ENCODE measurements at regions not wholly inside any gene's neighbourhood (a gene's known extent, or its start where the extent isn't known, plus 50 kb on each side); places are given as distances from the start of the nearest gene placed in this dataset.
"Not testable (repeated sequence)": the region's sequence is repeated elsewhere in the genome, so short reads cannot be mapped to it uniquely, and the experiment has no call there.

DNA sequence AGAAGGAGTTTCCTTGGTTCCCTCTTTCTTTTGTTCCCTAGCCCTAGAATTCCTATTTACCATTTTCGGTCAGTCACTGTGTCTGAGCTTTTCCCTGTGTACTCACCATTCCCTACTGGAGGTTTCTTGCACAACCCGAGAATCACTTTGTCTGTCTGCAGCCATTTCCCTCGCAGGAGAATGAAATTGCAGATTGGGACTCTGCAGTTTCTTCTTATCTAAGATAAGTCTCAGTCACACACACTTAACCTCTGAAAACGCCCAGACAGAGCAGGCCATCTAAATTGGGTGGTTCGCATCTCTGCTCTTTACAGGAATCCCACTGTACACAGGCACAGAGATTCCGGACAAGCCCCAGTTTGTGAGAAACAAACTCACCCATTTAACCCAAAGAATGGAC lies 58.6 kb upstream of the CNTNAP2 start:
- DNase-seq = no peak

DNA sequence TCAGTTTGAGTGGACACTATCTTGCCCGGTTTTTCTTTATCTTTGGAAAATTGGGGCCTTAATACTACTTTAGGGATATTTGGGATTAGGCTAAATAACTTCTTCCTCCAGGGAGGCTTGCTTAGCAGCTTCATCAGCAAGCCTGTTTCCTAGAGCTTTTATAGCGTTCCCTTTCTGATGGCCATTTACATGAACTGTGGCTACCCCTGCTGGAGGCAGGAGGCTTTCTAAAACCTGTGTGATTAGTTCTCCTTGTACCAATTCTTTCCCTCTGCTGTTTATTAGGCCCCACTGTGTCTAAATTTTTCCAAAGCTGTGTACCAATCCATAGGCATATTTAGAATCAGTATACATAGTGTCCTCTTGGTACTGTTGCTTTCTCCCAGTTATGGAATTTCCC lies 61.7 kb upstream of the CNTNAP2 start:
- DNase-seq = no peak

DNA sequence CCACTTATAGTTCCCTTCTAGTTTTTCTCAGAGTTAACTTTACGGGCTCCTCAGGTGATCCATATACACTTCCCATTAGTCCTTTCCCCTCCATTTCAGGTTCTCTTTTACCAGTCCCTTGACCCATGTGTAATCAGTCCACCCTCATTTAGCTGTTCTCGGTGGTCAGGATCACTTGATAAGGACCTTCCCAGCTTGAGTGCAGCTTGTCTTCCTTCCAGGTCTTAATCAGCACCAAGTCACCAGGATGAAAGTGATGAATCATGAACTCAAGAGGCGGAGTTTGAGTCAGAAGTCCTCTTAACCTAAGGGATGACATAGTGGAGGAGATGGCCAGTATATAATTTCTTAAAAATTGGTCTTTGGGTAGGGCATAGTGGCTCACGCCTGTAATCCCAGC lies 63.1 kb upstream of the CNTNAP2 start:
- no peak for DNase-seq

DNA sequence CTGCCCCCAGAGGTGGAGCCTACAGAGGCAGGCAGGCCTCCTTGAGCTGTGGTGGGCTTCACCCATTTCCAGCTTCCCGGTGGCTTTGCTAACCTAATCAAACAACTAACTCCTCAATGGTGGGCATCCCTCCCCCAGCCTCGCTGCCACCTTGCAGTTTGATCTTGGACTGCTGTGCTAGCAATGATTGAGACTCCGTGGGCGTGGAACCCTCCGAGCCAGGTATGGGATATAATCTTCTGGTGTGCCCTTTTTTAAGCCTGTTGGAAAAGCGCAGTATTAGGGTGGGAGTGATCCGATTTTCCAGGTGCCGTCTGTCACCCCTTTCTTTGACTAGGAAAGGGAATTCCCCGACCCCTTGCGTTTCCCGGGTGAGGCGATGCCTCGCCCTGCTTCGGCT lies 73.3 kb upstream of the CNTNAP2 start:
- DNase-seq = not testable (repeated sequence)

DNA sequence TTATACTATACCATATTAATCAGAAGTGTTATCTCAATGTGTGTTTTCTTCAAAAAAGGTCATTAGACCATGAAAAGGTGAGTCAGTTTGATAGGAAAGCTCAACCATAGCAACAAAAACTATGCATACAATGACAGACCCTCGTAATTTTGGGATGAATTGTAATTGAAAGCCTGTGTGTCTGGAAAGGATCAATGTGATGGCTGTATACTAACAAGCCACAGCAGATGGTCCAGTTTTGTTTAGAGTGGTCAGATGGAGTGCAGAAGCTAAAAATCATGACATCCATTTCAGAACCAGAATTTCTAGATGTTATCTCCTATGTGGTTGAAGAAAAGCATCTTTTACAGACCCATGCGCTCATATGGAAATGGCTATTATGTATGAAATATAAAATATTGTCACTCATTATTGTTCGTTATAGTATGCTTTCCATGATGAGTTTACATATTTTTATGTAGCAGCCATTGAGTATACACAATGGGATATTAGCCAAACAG lies 88.3 kb upstream of the CNTNAP2 start:
- DNase-seq = no peak

DNA sequence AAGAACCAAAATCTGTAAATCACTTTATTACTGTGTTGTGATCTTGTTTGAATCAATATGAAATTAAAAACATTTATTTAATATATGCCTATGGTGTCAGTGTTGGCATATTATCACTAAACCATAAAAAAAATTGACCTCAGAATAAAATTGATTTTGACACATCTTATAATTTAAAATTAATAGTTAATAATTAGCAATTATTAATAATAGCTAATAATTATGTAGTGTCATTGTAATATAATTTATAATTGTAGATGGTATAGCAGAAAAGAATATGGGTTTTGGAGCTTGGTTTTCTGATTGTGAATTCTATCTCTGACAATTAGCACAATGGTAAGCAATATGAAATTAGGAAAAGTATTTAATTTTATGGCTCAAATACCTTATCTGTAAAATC lies 89.4 kb upstream of the CNTNAP2 start:
- no peak for DNase-seq

DNA sequence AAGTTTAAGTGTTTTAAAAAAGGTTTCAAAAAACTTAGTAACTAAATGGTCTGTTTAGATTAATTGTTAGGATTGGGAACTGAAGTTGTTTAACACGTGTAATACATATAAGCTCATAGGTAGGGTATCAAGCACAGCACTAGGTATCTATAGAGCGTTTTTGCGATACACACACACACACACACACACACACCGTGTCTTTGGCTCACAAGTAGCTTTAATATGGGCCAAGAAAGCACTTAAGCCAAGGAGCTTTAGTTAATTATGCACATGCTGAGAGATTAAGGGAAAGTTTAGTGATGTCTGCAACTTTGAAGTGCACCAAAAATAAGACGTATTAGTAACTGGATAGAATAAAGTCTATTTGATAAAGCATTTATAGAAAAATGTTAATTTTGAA lies 93.8 kb upstream of the CNTNAP2 start:
- no peak for DNase-seq

DNA sequence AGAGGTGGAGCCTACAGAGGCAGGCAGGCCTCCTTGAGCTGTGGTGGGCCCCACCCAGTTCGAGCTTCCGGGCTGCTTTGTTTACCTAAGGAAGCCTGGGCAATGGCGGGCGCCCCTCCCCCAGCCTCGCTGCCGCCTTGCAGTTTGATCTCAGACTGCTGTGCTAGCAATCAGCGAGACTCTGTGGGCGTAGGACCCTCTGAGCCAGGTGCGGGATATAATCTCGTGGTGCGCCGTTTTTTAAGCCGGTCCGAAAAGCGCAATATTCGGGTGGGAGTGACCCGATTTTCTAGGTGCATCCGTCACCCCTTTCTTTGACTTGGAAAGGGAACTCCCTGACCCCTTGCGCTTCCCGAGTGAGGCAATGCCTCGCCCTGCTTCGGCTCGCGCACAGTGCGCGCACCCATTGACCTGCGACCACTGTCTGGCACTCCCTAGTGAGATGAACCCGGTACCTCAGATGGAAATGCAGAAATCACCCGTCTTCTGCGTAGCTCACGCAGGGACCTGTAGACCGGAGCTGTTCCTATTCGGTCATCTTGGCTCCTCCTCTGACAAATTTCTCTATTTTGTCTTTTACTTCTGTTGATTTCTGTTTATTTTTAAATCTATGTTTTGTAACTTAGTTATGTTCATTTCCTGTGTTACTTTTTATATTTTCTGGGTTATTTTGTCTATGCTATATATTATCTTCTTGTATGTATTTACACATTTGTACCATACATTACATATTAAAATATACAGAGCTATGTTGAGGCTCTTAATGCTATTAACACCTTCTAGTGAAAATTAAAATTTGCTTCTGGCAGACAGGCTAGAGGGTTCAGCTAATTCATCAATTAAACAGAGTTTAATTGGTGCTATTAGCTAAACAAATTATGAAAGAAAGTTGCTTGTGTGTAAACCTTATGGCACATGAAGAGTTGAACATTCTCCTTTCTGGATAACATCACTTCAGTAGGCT lies 97.3 kb upstream of the CNTNAP2 start:
- DNase-seq = not testable (repeated sequence)

DNA sequence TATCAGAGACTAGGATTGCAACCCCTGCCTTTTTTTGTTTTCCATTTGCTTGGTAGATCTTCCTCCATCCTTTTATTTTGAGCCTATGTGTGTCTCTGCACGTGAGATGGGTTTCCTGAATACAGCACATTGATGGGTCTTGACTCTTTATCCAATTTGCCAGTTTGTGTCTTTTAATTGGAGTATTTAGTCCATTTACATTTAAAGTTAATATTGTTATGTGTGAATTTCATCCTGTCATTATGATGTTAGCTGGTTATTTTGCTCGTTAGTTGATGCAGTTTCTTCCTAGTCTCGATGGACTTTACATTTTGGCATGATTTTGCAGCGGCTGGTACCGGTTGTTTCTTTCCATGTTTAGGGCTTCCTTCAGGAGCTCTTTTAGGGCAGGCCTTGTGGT lies 99.2 kb upstream of the CNTNAP2 start:
- not testable (repeated sequence) for DNase-seq

DNA sequence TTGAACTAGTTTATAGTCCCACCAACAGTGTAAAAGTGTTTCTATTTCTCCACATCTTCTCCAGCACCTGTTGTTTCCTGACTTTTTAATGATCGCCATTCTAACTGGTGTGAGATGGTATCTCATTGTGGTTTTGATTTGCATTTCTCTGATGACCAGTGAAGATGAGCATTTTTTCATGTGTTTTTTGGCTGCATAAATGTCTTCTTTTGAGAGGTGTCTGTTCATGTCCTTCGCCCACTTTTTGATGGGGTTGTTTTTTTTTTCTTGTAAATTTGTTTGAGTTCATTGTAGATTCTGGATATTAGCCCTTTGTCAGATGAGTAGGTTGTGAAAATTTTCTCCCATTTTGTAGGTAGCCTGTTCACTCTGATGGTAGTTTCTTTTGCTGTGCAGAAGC lies 102.4 kb upstream of the CNTNAP2 start:
- not testable (repeated sequence) for DNase-seq

DNA sequence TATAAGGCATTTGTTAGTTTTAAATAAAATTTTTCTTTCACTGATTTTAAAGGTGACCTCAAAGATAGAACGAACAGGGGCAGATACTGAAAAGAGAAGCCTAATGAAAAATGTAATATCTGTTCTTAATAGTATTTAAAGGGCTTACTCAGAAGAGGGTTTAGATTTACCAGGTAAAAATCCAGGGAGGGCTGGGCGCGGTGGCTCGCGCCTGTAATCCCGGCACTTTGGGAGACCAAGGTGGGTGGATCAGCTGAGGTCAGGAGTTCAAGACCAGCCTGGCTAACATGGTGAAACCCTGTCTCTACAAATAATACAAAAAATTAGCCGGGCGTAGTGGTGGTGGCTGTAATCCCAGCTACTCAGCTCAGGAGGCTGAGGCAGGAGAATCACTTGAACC lies 108.3 kb upstream of the CNTNAP2 start:
- no peak for DNase-seq

DNA sequence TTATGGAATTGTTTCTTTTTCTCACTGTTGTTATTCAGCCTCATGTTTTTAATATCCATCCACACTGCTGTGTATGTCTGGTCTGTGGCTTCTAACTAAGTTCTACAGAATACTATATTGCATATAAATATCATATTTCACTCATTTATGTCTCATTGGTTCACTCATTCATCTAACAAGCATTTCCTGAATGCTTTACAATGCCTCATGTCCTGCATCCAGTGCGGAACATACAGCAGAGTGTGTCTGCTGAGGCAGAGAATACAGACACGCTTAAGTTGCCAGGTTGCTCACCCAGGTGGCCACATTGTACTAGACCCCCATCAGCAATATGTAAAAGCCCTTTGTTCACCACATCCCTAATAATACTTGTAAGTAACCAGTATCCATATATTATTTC lies 111.8 kb upstream of the CNTNAP2 start:
- no peak for DNase-seq

DNA sequence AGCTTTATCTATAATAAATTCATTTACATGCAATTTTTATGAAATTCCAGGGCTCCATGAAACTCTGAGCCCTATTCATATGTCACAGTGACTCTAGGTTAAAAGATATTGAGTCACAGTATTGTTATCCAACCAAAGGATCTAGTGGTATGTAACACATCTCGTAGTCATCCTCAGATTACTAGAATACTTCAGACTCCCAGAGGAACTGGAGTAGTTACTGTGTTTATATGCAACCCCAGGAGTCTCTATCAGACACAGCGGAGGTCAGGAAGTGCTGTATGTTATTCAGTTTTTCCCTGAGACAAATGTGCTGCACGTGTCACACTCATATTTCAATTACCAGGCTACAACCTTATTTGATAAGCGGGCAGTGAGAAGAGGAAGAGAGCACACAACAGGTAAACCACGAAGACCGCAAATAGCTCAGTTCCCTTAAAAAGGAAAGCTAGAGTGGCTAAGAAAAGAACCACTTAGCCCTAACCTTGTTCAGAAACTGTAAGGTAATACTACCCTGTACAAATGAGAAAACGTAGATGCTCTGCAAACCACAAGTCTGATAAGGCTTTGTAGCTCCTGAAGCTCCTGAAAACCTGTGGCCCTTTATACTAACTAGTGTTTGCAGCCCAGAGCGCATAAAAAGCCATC lies 114.0 kb upstream of the CNTNAP2 start:
- DNase-seq = no peak

DNA sequence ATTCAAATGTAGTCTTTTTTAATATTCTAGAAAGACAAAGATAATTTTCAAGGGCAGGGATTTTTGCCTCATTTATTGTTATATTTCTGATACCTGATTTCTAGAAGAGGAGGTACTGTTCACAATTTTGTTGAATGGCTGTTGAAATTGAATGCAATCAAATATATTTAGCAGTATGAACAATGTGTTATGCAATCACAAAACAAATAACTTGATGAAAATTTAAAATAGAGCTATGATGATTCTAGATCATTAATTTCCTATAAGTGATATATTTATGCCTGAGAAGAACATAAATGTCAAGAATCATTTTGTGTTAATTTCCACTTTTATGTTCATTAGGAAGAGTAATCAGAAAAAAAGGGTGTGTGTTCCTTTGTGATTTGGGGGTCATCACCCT lies 114.6 kb upstream of the CNTNAP2 start:
- DNase-seq = no peak

DNA sequence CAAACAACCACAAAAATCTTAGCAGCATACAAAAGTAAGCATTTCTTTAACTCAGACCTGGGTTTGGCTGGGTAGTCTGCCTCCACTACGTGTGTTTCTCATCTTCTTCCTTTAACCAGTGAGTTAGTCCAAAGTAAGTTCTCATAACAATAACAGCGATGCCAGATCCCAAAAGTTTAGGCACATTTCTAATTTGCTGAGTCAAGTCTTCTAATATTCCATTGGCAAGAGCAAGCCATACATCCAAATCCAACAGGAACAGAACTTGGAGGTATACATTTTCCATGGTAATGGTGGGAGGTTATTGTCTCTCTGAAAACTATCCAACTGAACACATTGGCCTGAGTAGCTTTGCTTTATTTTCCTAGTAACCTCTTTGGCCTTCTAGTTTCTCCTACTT lies 115.7 kb upstream of the CNTNAP2 start:
- no peak for DNase-seq

DNA sequence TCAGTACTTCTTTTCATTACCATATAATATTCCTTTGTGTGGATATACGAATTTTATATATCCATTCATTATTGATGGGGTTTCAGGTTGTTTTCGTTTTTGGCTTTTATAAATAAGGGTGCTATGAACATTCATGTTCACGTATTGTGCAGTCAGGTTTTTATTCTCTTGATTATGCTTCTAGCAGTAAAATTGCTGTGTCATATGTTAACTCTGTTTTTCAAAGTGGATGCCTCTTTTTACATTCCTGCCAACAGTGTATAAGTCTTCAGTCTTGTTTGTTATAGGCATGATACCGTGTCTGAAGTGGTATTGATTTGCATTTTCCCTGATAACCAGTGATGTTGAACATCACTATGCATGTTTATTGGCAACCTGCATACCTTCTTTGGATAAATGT lies 127.1 kb upstream of the CNTNAP2 start:
- DNase-seq = no peak

DNA sequence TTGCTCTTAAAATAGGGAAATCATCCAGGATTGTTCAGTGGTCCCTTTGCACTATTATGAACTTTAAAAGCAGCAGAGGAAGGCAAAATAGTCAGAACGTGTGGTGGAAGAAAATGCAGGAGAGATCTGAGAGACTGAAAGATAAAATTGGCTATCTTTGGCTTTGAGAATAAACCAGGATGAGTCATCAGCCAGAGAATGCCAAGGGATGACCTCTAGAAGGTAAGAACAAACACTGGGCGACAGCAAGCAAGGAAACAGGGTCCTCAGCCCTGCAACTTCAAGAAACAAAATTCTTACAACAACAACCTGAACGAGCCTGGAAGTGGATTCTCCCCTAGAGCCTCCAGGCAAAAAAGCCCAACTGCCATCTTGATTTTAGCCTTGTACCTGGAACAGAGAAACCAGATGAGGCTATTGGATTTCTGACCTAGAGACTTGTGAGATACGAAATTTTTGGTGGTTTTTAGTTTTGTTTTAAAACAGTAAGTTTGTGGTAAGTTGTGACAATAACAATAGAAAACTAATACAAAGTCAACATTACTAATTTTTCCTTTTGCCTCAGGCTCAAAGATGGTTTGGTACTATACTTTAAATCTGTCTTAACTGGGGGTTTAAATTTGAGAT lies 130.2 kb upstream of the CNTNAP2 start:
- DNase-seq = no peak

DNA sequence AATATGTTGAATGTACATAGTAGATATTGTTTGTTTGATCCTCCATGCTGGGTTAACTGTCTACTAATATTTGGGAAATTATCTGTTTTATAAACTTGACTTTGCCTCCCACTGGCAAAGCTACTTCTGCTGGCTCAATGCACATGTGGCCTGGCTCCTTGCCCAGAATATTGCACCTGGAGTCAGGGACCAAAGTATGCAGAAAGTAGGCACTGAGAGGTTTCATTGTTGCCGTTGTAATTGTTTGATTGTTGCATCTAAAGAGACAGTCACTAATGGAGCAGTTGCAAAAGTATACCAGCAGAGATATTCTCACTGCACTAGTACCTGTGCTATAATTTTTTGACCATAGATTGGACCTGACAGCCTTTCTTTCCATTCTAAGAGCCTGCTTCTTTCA lies 137.8 kb upstream of the CNTNAP2 start:
- DNase-seq = peak; percentile 17

DNA sequence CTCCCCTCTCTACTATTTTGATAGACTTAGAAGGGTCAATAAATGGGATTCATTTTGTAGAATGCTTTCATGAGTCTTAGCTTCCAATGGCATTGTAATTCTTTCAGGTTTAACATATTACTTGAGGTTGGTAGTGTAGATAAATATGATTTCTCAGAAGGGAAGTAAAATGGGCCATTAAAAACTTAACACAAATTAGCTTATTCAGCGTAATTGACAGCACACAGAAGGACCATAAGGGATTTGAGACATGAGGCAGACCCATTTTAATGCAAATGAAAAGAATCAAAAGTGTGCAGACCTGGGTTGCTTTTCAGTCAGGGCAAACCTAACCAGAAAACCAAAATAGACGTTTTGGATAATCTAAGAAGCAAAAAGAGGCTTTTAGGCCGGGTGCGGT lies 156.6 kb upstream of the CNTNAP2 start:
- no peak for DNase-seq

DNA sequence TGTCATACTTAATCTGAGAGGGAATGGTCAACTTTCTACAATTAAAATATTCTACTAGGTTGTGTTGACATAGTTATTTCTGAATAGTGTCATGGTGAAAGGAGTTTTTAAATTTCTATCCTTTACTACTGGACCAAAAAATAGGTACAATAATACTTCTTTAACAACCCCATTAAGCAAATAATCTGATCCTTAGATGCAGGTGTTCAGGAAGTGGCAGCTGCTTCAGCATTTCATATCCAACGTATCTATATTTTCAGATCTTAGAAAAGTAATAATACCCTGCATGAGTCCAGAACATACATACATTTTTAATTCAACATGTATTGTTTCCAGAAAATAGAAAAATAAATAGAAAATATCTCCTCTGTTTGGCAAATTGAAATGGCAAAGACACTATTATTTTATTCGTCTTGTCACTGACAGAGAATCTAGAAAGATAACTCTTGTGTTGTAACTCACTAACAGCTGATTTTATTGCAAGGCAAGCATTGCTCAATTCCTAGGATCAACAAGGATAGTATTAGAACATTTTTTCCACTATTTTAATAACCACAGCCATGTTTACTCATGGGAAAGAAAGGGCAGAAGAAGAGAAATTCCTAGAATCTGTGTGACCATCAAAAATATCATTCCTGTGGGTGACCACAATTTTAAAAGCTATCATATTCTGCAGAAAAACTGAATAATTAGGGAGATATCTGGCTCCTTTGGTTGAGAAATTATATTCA lies 159.3 kb upstream of the CNTNAP2 start:
- DNase-seq = no peak

DNA sequence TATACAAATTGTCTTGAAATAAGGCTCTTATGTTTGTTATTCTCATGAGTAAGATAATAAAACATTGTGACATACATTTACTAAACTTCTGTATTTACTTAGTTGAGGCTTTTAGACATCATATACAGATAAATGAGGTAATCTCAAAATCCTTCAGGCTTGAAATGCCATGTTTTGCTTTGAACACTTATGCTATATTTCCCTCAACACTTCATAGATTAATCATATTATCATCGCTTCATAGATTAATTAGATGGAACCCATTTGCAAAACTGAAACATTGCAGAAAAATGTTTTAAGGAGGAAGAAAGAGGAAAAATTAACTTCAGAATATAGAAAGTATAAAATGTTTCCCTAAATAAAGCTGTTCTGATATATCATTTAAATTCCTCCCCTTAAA lies 165.0 kb upstream of the CNTNAP2 start:
- no peak for DNase-seq

DNA sequence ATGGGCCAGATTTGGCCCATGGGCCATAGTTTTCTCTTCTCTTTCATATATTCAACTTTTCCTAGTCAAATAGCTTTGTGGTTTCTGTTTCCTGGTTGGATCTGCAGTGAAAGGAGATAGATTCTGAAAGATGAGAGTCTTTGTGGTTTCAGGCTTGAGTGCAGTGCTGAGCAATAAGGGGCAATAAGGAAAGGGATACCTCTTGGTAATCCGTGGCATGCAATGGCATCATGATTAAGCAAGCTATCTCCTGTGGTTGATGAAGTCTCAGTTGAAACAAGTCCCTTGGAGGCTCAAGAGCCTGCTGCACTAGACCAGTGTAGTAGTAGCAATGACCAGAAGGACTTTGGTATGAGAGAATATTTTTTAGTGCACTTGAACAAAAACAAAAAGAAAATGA lies 187.7 kb upstream of the CNTNAP2 start:
- no peak for DNase-seq

DNA sequence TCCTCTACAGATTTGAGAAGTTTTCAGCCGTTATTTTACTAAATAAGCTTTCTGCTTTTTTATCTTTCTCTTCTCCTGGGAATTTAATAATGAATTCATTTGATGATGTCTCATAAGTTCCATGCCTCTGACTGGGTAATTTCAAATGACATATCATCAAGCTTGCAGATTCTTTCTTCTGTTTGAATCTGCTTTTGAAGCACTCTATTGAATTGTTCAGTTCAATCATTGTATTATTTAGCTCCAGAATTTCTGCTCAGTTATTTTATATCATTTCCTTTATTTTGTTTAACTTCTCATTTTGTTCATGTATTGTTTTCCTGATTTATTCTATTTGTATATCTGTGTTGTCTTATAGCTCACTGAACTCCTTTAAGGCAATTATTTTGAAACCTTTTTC lies 196.9 kb upstream of the CNTNAP2 start:
- DNase-seq = no peak
